Activated T-helper 17 cell treated with anti-CD3 and anti-CD28 coated beads, Interleukin-2, amount 50 U/mL, for 72 hours (primary cell): ENCODE measurements at regions not wholly inside any gene's neighbourhood (a gene's known extent, or its start where the extent isn't known, plus 50 kb on each side); places are given as distances from the start of the nearest gene placed in this dataset.

Experiments used
- ATAC-seq: fragments of 150-1000 bp; cut with Tn5 transposase; replicated peaks from 2 replicates; pipeline ENCODE4 v1.10.0; 2021; ENCODE audit warnings: mild to moderate bottlenecking, moderate library complexity
- H3K27ac Mint-ChIP-seq: one replicate; pipeline ENCODE4 v1.8.0; 2022; ENCODE audit warnings: mixed read lengths
- H3K27me3 Mint-ChIP-seq: one replicate; pipeline ENCODE4 v1.8.0; 2022; ENCODE audit warnings: mixed read lengths
- H3K36me3 Mint-ChIP-seq: one replicate; pipeline ENCODE4 v1.8.0; 2022; ENCODE audit warnings: low read depth, mild to moderate bottlenecking, mixed read lengths
- H3K4me1 Mint-ChIP-seq: one replicate; pipeline ENCODE4 v1.8.0; 2022; ENCODE audit warnings: mixed read lengths
- H3K4me3 Mint-ChIP-seq: one replicate; pipeline ENCODE4 v1.8.0; 2022; ENCODE audit warnings: mild to moderate bottlenecking, mixed read lengths
- H3K9me3 Mint-ChIP-seq: one replicate; pipeline ENCODE4 v1.8.0; 2022; ENCODE audit warnings: mixed read lengths

DNA sequence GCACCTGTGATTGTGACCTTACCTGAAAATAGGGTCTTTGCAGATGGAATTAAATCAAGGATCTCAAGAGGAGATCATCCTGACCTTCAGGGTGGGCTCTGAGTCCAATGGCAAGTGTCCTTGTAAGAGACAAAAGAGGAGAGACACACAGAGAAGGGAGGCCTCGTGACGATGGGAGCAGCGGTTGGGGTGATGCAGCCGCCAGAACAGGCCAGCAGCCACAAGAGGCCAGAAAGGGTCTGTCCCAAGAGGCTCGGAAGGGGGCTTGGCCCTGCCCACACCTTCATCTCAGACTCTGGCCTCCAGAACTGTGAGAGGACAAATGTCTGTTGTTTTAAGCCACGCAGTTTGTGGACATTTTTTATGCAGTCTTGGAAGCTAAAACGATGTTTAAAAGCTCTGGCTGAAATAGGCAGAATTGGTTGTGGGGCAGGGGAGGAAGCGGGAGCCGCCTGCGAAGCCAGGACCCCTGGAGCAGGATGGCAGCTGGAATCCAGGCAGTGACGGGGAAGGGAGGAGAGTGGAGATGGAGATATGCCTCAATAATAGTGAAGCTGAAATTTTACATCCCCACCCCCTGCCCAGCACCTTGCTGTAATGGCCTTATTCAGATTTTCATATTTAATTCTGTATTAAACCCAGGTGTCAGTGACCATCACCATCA lies 216.4 kb downstream of the ANKRD60 start:
- H3K27ac Mint-ChIP-seq, result no peak overlapping the region
- no peak for ATAC-seq
- H3K4me1 Mint-ChIP-seq, result no peaks in the 10 kb centered on the region
- H3K9me3 Mint-ChIP-seq, result no peaks in the 10 kb centered on the region
- peaks cover 9% of the 10 kb centered on the region for H3K27me3 Mint-ChIP-seq
- H3K4me3 Mint-ChIP-seq, result no peak overlapping the region
- H3K36me3 Mint-ChIP-seq, result no peaks in the 10 kb centered on the region

DNA sequence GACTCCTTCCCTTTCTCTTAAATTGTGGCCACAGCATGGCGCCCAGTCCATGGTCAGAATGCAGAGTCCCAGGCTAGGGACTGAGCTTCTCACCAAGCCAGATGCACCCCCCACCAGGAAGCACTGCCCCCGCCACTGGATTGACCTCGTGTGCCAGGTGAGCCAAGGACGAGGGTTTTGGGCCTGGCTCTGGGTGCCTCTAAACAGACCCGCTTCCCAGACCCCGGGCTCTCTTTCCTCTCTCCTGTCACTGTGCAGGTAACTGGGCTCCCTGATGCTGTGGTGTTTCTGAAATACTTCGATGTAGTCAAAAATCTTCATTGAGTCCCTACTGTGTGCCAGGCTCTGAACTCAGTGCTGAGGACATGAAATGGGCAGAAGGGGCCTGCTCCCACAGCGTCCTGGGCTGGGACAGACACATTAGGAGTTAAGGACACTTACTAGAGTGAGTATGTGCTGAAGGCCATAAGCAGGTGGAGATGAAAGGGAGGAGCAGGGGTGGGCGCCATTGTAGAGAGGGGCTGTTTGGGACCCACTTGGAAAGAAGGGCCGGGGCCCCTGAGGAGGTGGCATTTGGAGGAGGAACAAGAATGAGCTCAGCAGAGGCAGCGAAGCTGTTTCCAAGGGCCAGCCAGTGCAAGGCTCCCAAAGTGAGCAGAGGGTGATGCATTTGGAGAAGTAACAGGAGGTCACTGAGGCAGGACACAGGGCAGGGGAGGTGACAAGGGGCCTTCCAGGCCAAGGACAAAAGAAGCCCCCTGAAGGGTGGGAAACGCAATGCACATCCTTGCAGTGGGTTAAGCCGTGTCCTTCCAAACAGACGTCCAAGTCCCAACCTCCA lies 217.1 kb downstream of the ANKRD60 start:
- H3K36me3 Mint-ChIP-seq, result no peaks in the 10 kb centered on the region
- H3K4me1 Mint-ChIP-seq, result no peaks in the 10 kb centered on the region
- ATAC-seq, result no peak
- peaks cover 9% of the 10 kb centered on the region for H3K27me3 Mint-ChIP-seq
- no peak overlapping the region for H3K27ac Mint-ChIP-seq
- no peak overlapping the region for H3K4me3 Mint-ChIP-seq
- H3K9me3 Mint-ChIP-seq, result no peaks in the 10 kb centered on the region

DNA sequence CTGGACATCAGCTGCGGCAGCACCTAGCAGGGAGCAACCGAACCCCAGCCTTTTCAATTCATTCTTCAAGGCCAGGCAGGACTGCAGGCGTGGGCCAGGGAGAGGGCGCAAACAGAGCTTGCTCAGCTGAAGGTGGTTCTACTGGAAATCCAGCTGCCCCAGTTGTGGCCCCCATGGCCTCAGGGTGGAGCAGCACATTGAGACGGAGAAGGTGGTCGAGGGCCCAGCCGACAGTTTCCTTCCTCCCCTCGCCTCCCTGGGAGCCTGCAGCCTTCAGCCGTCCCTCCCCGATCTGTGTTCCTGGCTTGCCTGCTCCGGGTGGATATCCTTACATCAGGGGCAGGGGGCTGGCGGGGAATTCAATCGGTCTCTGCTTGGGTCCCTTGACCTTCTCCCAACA lies 217.8 kb downstream of the ANKRD60 start:
- no peak for ATAC-seq
- no peaks in the 10 kb centered on the region for H3K9me3 Mint-ChIP-seq
- no peaks in the 10 kb centered on the region for H3K36me3 Mint-ChIP-seq
- H3K27me3 Mint-ChIP-seq, result peaks cover 10% of the 10 kb centered on the region
- H3K27ac Mint-ChIP-seq, result no peak overlapping the region
- H3K4me1 Mint-ChIP-seq, result no peaks in the 10 kb centered on the region
- H3K4me3 Mint-ChIP-seq, result no peak overlapping the region

DNA sequence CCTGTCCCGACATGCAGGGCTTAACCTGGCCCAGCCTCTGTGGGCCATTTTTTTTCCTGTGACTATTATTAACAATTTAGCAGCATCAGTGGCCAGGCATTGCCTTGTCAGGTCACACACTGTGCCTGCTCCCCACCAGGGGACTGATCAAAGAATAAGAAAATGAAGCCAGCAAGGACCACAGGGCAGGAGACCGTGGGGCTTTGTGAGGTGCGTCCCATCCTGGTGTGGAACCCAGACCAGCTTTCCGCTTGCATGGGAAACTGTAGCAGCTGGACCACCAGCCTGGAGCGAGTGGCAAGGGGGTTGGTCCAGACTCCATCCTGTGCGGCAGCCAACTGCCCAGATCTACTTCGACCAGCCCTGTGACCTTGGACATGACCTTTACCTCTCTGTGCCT lies 218.3 kb downstream of the ANKRD60 start:
- H3K4me3 Mint-ChIP-seq, result no peak overlapping the region
- peaks cover 9% of the 10 kb centered on the region for H3K27me3 Mint-ChIP-seq
- H3K9me3 Mint-ChIP-seq, result no peaks in the 10 kb centered on the region
- no peak for ATAC-seq
- no peaks in the 10 kb centered on the region for H3K4me1 Mint-ChIP-seq
- H3K36me3 Mint-ChIP-seq, result no peaks in the 10 kb centered on the region
- H3K27ac Mint-ChIP-seq, result no peak overlapping the region

GRCh38 chr20:58008866-58009265 lies 219.6 kb downstream of the ANKRD60 start:
- Mint-ChIP-seq H3K9me3 (no peaks in the 10 kb centered on the region), H3K27ac (no peak overlapping the region), H3K4me3 (no peak overlapping the region), H3K4me1 (no peaks in the 10 kb centered on the region), H3K36me3 (no peaks in the 10 kb centered on the region), H3K27me3 (peaks cover 12% of the 10 kb centered on the region)
- ATAC-seq, result no peak

DNA sequence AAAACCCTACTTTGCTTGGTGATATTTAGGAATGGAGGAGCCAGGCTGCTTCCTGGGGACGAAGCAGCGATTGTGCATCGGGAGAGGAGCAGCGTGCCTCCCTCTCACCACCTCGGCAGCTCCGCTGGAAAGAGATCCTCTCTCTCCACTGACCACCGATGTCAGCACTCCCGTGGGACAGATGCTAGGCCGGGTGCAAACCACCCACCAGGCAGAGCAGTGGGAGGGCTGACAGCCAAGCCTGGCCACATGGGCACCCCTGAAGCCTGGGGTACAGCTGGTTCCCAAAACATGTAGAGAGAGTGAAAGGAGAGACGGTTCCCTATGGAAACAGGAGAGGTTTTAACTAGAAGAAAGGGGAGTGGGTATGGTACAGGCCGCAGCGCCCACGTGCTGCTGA lies 220.0 kb downstream of the ANKRD60 start:
- H3K4me3 Mint-ChIP-seq, result no peak overlapping the region
- H3K27me3 Mint-ChIP-seq, result peaks cover 12% of the 10 kb centered on the region

GRCh38 chr20:58007947-58008346 lies 220.5 kb downstream of the ANKRD60 start:
- H3K9me3 Mint-ChIP-seq, result no peaks in the 10 kb centered on the region
- ATAC-seq, result no peak
- no peak overlapping the region for H3K4me3 Mint-ChIP-seq

More for the DNA sequence above, 220.0 kb downstream of the ANKRD60 start:
- H3K9me3 Mint-ChIP-seq, result no peaks in the 10 kb centered on the region
- H3K4me1 Mint-ChIP-seq, result no peaks in the 10 kb centered on the region
- no peak overlapping the region for H3K27ac Mint-ChIP-seq
- no peak for ATAC-seq
- no peaks in the 10 kb centered on the region for H3K36me3 Mint-ChIP-seq

DNA sequence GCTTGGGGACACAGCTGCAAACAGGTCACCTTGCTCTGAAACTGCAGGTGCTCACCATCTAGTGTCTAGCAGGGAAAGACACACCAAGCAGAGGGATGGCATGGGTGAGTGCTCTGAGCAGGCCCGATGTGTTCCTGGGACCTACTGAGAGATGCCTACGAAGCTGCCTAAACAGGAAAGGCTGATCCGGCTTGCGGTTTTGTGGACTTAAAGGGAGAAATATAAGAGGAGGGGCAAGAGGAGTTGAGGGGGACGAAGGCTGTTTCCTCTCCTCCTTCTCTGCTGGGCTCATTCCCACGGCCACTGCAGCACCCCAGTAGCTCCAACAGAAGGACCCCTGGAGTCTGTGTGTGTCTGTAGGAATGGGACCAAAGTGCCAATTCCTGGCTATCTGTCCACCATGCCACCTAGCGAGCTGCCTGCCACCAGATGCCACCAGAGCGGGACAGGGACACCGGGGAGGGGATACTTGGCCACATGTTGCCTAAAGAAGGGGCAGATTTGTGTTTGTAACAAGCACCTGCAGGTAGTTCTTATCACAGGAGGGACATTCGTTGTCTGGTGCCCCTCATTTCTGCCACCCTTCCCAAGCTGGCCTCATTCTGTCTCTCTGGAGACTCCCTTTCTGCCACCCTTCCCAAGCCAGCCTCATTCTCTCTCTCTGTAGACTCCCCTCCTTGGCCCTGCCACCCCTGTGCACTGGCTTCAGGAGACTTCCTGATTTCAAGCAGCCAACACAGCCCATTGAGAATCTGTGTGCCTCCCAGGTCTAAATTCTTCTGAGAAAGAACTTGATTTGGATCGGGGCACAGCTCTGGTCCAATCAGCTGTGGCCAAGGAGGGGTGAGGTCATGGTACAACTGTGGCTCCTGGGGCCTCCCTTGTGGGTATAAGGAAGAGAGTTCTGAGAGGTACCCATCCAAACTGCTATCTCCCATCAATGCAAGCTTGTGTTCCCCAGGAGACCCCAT lies 221.8 kb downstream of the ANKRD60 start:
- Mint-ChIP-seq H3K27ac (no peak overlapping the region), H3K4me1 (no peaks in the 10 kb centered on the region), H3K27me3 (peaks cover 14% of the 10 kb centered on the region)

More at GRCh38 chr20:58007947-58008346, 220.5 kb downstream of the ANKRD60 start:
- Mint-ChIP-seq H3K27me3 (peaks cover 12% of the 10 kb centered on the region), H3K36me3 (no peaks in the 10 kb centered on the region), H3K4me1 (no peaks in the 10 kb centered on the region), H3K27ac (no peak overlapping the region)

GRCh38 chr20:58005581-58006345 lies 222.7 kb downstream of the ANKRD60 start:
- Mint-ChIP-seq H3K4me1 (no peaks in the 10 kb centered on the region), H3K4me3 (no peak overlapping the region), H3K27me3 (peaks cover 10% of the 10 kb centered on the region), H3K36me3 (no peaks in the 10 kb centered on the region), H3K9me3 (no peaks in the 10 kb centered on the region), H3K27ac (no peak overlapping the region)
- ATAC-seq, result no peak

More for the DNA sequence above, 221.8 kb downstream of the ANKRD60 start:
- H3K36me3 Mint-ChIP-seq, result no peaks in the 10 kb centered on the region
- no peaks in the 10 kb centered on the region for H3K9me3 Mint-ChIP-seq
- ATAC-seq, result no peak
- no peak overlapping the region for H3K4me3 Mint-ChIP-seq

- no peaks in the 10 kb centered on the region for H3K9me3 Mint-ChIP-seq
- H3K36me3 Mint-ChIP-seq, result no peaks in the 10 kb centered on the region
- H3K4me1 Mint-ChIP-seq, result no peaks in the 10 kb centered on the region
- H3K27ac Mint-ChIP-seq, result no peak overlapping the region
- H3K4me3 Mint-ChIP-seq, result no peak overlapping the region
- ATAC-seq, result no peak
- peaks cover 10% of the 10 kb centered on the region for H3K27me3 Mint-ChIP-seq
These were observed 223.6 kb downstream of the ANKRD60 start for GRCh38 chr20:58004900-58005299.

DNA sequence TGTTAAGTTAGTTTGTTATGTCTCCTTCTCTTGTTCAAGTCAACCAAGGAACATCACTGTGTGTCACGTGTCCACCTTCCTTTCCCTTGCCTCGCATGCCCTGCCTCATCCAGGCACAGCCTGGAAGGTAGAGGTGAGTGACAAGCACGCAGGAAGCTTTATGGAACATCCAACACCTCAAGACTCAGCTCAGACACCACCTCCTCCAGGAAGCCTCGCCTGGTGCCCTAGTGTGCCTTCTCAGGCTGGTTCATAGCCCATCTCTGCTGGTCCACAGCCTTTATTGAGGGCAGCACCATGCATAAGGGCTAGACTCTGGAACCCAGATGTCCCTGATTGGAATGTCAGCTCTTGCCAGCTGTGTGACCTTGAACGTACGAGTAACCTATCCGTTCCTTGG lies 224.3 kb downstream of the ANKRD60 start:
- H3K4me1 Mint-ChIP-seq, result no peaks in the 10 kb centered on the region
- H3K27ac Mint-ChIP-seq, result no peak overlapping the region
- H3K9me3 Mint-ChIP-seq, result no peaks in the 10 kb centered on the region
- no peak for ATAC-seq
- no peaks in the 10 kb centered on the region for H3K36me3 Mint-ChIP-seq
- peaks cover 10% of the 10 kb centered on the region for H3K27me3 Mint-ChIP-seq
- H3K4me3 Mint-ChIP-seq, result no peak overlapping the region

DNA sequence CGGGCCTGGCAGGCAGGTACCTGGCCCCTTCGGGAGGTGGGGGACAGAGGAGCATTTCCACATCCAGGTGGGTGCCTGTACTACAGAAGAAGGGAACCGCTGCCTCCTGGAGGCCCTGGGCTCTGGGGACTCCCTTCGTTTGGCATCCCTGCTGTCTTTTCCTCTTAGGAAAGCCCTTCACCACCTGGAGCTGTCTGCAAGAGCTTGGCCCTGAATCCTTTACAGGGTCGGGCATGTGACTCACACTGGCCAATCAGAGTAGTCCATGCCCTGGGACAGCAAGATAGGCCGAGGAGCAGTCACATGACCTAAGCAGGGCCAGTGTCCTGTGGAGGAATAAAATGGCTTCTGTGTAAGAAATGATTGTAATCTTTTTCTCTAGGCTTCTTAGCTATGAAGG lies 224.9 kb downstream of the ANKRD60 start:
- H3K4me3 Mint-ChIP-seq, result no peak overlapping the region
- H3K27ac Mint-ChIP-seq, result no peak overlapping the region
- peaks cover 13% of the 10 kb centered on the region for H3K27me3 Mint-ChIP-seq
- no peaks in the 10 kb centered on the region for H3K9me3 Mint-ChIP-seq
- H3K36me3 Mint-ChIP-seq, result no peaks in the 10 kb centered on the region
- H3K4me1 Mint-ChIP-seq, result no peaks in the 10 kb centered on the region
- ATAC-seq, result no peak

DNA sequence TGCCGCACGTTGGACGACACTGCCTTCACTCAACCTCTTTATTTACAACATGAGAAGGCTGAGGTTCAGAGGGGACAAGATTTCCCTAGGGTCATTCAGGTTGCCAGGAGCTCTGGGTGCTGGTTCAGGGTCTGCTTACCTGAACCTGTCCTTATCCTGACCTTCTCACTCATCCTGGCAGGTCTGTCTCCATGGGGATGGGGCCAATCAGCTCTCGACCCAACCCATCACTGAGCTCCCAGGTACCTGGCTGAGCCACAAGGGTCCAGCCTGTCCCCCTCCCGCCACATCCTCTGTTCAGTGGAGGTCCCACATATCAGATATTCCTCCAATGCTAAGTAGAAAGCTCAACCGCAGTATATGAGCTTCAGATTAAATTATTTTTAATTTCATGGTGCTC lies 225.6 kb downstream of the ANKRD60 start:
- H3K27me3 Mint-ChIP-seq, result peaks cover 15% of the 10 kb centered on the region
- no peaks in the 10 kb centered on the region for H3K9me3 Mint-ChIP-seq
- ATAC-seq, result no peak
- H3K4me3 Mint-ChIP-seq, result no peak overlapping the region
- no peak overlapping the region for H3K27ac Mint-ChIP-seq
- no peaks in the 10 kb centered on the region for H3K36me3 Mint-ChIP-seq
- no peaks in the 10 kb centered on the region for H3K4me1 Mint-ChIP-seq

DNA sequence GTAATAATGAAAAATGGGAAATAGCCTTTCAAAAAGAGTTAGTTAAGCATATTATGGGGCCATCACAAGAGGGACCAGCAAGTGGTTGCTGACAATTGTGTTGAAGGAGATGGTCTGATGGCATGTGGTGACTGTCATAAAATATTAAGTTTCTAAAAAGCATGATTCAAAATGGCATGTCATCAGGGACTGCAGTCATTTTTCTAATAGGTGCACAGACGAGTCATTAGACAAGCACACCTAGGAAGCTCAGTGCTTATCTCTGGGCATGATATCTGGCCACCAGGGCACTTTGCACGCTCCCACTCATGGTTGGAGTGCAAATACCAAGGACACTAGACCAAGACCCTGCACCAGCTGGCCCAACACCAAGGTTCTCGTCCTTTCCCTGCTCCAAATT lies 226.5 kb downstream of the ANKRD60 start:
- no peaks in the 10 kb centered on the region for H3K36me3 Mint-ChIP-seq
- H3K4me1 Mint-ChIP-seq, result no peaks in the 10 kb centered on the region
- ATAC-seq, result no peak
- H3K27me3 Mint-ChIP-seq, result peaks cover 20% of the 10 kb centered on the region
- no peak overlapping the region for H3K4me3 Mint-ChIP-seq
- H3K9me3 Mint-ChIP-seq, result no peaks in the 10 kb centered on the region
- no peak overlapping the region for H3K27ac Mint-ChIP-seq
